ENCODE measurements at regions not wholly inside any gene's neighbourhood (a gene's known extent, or its start where the extent isn't known, plus 50 kb on each side); places are given as distances from the start of the nearest gene placed in this dataset.

DNA sequence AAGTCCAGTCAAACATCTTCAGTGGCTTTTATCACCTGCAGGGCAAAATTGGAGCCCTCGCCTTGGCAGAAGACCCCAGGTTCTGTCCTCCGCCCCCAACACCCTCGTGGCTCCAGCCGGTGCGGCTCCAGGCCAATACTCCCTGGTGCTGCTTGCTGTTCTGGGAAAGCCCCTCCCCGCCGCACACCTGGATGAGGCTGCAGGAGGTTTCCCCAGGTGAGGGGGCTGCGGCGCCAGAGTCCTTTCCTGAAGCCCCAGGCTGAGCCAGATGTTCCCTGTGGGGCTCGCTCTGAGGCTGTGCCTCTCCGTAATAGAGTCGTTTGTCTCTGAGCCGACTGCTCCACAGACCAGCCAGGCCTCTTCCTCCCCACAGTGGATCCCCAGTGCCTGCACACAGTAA is 375.4 kb upstream of the IRX1 start:
- RAD21 ChIA-PET (ENCODE audit: low non-redundant PET in 1 of 2, low total read pairs in 2 of 2, uncharacterized antibody in 2 of 2, unreplicated experiment in 2 of 2), result no interaction called here

More for the DNA sequence above, 375.4 kb upstream of the IRX1 start:
- no peaks in the 10 kb centered on the region for H3K9me2 ChIP-seq (ENCODE audit: insufficient read depth)
- H3K36me3 ChIP-seq (ENCODE audit: control insufficient read depth in 1 of 2, insufficient read depth in 2 of 2, low read length in 2 of 2), result no peaks in the 10 kb centered on the region
- no peak overlapping the region for H3K9ac ChIP-seq (ENCODE audit: low read length)
- TF ChIP-seq CBX3 (IDR thresholded peaks at IDR 0.05; ENCODE audit: low read depth), result no peak
- no peak for TF ChIP-seq TCF7L2 (IDR thresholded peaks at IDR 0.05; ENCODE audit: borderline replicate concordance, extremely low read depth, insufficient read depth, insufficient read length)
- no peak for TF ChIP-seq ZBTB33 (IDR thresholded peaks at IDR 0.05; ENCODE audit: extremely low read depth, insufficient replicate concordance, low read length)
- no peak for TF ChIP-seq POLR2AphosphoS5 (IDR thresholded peaks at IDR 0.05; ENCODE audit: low read depth, low read length)
- no peak for TF ChIP-seq YY1 (IDR thresholded peaks at IDR 0.05; ENCODE audit: extremely low read depth, insufficient replicate concordance, low read depth, low read length)
- TF ChIP-seq, protein P1, sequence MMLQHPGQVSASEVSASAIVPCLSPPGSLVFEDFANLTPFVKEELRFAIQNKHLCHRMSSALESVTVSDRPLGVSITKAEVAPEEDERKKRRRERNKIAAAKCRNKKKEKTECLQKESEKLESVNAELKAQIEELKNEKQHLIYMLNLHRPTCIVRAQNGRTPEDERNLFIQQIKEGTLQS (IDR thresholded peaks at IDR 0.05), result no peak
- TF ChIP-seq, protein P2, sequence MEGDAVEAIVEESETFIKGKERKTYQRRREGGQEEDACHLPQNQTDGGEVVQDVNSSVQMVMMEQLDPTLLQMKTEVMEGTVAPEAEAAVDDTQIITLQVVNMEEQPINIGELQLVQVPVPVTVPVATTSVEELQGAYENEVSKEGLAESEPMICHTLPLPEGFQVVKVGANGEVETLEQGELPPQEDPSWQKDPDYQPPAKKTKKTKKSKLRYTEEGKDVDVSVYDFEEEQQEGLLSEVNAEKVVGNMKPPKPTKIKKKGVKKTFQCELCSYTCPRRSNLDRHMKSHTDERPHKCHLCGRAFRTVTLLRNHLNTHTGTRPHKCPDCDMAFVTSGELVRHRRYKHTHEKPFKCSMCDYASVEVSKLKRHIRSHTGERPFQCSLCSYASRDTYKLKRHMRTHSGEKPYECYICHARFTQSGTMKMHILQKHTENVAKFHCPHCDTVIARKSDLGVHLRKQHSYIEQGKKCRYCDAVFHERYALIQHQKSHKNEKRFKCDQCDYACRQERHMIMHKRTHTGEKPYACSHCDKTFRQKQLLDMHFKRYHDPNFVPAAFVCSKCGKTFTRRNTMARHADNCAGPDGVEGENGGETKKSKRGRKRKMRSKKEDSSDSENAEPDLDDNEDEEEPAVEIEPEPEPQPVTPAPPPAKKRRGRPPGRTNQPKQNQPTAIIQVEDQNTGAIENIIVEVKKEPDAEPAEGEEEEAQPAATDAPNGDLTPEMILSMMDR (IDR thresholded peaks at IDR 0.05 in 2 of 3, conservative IDR thresholded peaks at IDR 0.05 in 1 of 3; ENCODE audit: borderline replicate concordance in 1 of 3, insufficient read depth in 1 of 3, low read depth in 2 of 3, low read length in 2 of 3), result no peak
- no peak for TF ChIP-seq ZNF274 (IDR thresholded peaks at IDR 0.05; ENCODE audit: low read depth, low read length)
- no peak for TF ChIP-seq ELF1 (IDR thresholded peaks at IDR 0.05; ENCODE audit: borderline replicate concordance, low read depth)
- TF ChIP-seq EZH2 (IDR thresholded peaks at IDR 0.05), result no peak
- TF ChIP-seq EGR1 (IDR thresholded peaks at IDR 0.05; ENCODE audit: low read depth), result no peak
- no peak for TF ChIP-seq CEBPB (IDR thresholded peaks at IDR 0.05; ENCODE audit: low read depth)
- no peak for TF ChIP-seq SIN3A (IDR thresholded peaks at IDR 0.05; ENCODE audit: low read depth)
- no peak for TF ChIP-seq SP1 (IDR thresholded peaks at IDR 0.05; ENCODE audit: low read depth)
- no peak for TF ChIP-seq SRF (IDR thresholded peaks at IDR 0.05; ENCODE audit: low read depth)
- TF ChIP-seq, protein P3, sequence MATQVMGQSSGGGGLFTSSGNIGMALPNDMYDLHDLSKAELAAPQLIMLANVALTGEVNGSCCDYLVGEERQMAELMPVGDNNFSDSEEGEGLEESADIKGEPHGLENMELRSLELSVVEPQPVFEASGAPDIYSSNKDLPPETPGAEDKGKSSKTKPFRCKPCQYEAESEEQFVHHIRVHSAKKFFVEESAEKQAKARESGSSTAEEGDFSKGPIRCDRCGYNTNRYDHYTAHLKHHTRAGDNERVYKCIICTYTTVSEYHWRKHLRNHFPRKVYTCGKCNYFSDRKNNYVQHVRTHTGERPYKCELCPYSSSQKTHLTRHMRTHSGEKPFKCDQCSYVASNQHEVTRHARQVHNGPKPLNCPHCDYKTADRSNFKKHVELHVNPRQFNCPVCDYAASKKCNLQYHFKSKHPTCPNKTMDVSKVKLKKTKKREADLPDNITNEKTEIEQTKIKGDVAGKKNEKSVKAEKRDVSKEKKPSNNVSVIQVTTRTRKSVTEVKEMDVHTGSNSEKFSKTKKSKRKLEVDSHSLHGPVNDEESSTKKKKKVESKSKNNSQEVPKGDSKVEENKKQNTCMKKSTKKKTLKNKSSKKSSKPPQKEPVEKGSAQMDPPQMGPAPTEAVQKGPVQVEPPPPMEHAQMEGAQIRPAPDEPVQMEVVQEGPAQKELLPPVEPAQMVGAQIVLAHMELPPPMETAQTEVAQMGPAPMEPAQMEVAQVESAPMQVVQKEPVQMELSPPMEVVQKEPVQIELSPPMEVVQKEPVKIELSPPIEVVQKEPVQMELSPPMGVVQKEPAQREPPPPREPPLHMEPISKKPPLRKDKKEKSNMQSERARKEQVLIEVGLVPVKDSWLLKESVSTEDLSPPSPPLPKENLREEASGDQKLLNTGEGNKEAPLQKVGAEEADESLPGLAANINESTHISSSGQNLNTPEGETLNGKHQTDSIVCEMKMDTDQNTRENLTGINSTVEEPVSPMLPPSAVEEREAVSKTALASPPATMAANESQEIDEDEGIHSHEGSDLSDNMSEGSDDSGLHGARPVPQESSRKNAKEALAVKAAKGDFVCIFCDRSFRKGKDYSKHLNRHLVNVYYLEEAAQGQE (IDR thresholded peaks at IDR 0.05; ENCODE audit: low read depth), result no peak
- TF ChIP-seq MAX (IDR thresholded peaks at IDR 0.05), result no peak
- TF ChIP-seq POLR2A (IDR thresholded peaks at IDR 0.05; ENCODE audit: borderline replicate concordance, extremely low read depth, insufficient read depth, insufficient read length), result no peak
- BruUV-seq (replicated peaks), result no TSS peak
- H3K4me2 ChIP-seq (ENCODE audit: low read length), result no peak overlapping the region
- H3K9me3 ChIP-seq (ENCODE audit: control insufficient read depth in 1 of 2, insufficient read depth in 1 of 2, low read depth in 1 of 2, low read length in 2 of 2), result peaks cover 0 to 6% of the 10 kb centered on the region in 2 experiments; a peak in 2 of 4 replicates
- no peaks in the 10 kb centered on the region for H3K4me1 ChIP-seq (ENCODE audit: control insufficient read depth in 1 of 2, insufficient read depth in 2 of 2, low read length in 2 of 2)
- H3K27ac ChIP-seq (ENCODE audit: low read depth, low read length), result no peak overlapping the region
- CTCF ChIA-PET, result no interaction called here
- DNase-seq (ENCODE audit: low read depth, low spot score) (no peak), ATAC-seq (no peak)
- no peaks in the 10 kb centered on the region for H4K20me1 ChIP-seq (ENCODE audit: insufficient read depth)
- intact Hi-C loops (cut with micrococcal nuclease), result no loop called here
- H3K4me3 ChIP-seq (replicated peaks in 1 of 2; ENCODE audit: low read depth in 1 of 2, low read length in 2 of 2), result no peak overlapping the region
- POLR2A ChIA-PET, result no interaction called here
- H3K27me3 ChIP-seq (ENCODE audit: insufficient read depth, low read length), result no peaks in the 10 kb centered on the region
- no peaks in the 10 kb centered on the region for H3K79me2 ChIP-seq (ENCODE audit: insufficient read depth, low read length)
- no peak overlapping the region for H2AFZ ChIP-seq (ENCODE audit: low read depth, low read length, poor library complexity, severe bottlenecking)
